ENCODE measurements at regions not wholly inside any gene's neighbourhood (a gene's known extent, or its start where the extent isn't known, plus 50 kb on each side); places are given as distances from the start of the nearest gene placed in this dataset.
"Not testable (repeated sequence)": the region's sequence is repeated elsewhere in the genome, so short reads cannot be mapped to it uniquely, and the experiment has no call there.

DNA sequence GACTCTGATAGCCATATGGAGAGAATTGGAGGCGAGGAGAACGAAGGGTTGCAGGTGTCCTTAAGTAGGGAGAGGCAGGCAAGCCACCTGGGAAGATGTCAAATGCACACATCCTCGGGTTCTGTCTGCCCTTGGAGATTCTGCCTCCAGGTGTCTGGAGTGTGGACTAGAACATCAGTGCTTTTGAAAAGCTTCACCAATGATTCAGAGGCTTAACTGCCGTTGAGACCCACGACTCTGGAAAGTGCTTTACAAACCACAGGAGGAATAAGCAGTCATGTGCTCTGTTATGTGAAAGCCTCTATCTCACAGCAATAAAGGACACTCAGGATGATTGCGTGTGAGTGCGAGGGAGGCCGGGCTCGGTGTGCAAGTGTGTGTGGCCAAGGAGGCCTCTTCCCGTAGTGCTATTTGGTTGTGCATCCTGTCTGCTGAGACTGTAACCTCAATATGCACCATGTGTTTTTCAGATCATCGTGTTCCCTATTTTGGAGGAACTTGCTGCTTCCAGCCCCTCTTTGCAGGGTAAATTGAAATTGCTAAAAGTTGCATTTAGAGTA, 100.9 kb downstream of the TBC1D26 start:
- not testable (repeated sequence) for H3K79me2 ChIP-seq (ENCODE audit: low read length); H3K9ac ChIP-seq (ENCODE audit: low read length); H3K9me3 ChIP-seq (ENCODE audit: insufficient read depth, low read length); H3K4me2 ChIP-seq (ENCODE audit: low read length); H3K27me3 ChIP-seq (ENCODE audit: low read depth, low read length); H3K27ac ChIP-seq (ENCODE audit: low read length); H4K20me1 ChIP-seq (ENCODE audit: insufficient read depth, low read length); H3K36me3 ChIP-seq (replicated peaks; ENCODE audit: low read depth, low read length); H3K4me3 ChIP-seq (ENCODE audit: low read length); H2AFZ ChIP-seq (ENCODE audit: low read depth, low read length)
- peaks cover 17% of the 10 kb centered on the region for H3K4me1 ChIP-seq (ENCODE audit: low read length)

DNA sequence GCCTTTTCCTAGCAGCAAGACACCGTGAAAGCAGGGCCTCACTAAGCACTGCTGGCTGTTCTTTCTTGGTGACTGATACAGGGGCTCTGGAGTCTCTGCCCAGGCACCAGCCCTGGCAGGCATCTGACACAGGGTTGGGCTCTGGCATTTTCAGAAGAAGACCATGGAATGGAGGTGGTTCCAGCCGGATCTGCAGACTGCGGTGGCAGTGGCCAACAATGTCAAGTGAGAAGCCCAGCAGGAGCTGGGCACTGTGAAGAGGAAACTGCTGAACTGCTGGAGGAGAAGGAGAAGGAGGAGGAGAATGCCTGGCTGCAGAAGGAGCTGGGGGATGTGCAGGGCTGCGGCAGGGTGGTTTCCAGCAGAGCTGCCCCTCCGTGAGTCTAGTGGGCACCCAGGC, 101.8 kb downstream of the TBC1D26 start:
- H3K27ac ChIP-seq (ENCODE audit: low read length); H4K20me1 ChIP-seq (ENCODE audit: insufficient read depth, low read length); H3K9me3 ChIP-seq (ENCODE audit: insufficient read depth, low read length); H3K36me3 ChIP-seq (replicated peaks; ENCODE audit: low read depth, low read length); H2AFZ ChIP-seq (ENCODE audit: low read depth, low read length); H3K4me3 ChIP-seq (ENCODE audit: low read length); H3K27me3 ChIP-seq (ENCODE audit: low read depth, low read length); H3K79me2 ChIP-seq (ENCODE audit: low read length); H3K4me2 ChIP-seq (ENCODE audit: low read length); H3K9ac ChIP-seq (ENCODE audit: low read length): not testable (repeated sequence)
- peaks cover 17% of the 10 kb centered on the region for H3K4me1 ChIP-seq (ENCODE audit: low read length)

DNA sequence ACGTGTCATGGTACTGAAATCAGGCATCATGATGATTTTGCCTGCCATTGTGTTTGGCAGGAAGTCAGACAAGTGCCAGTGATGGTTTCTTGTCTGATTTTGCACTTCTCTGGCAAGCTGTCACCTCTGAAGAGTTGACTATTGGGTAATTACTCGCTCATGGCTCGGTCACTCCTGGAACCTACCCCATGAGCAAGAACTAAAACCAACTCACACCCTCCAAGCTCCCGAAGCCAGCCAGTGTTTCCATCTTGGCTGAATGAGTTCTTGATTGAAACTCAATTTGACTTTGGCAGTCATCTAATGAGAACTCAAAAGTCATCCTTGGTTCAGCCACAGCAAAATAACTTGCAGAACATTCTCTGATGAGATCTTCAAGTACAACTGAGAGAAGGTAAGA, 103.4 kb downstream of the TBC1D26 start:
- not testable (repeated sequence) for H3K9me3 ChIP-seq (ENCODE audit: insufficient read depth, low read length); H3K27me3 ChIP-seq (ENCODE audit: low read depth, low read length); H4K20me1 ChIP-seq (ENCODE audit: insufficient read depth, low read length); H2AFZ ChIP-seq (ENCODE audit: low read depth, low read length); H3K9ac ChIP-seq (ENCODE audit: low read length); H3K36me3 ChIP-seq (replicated peaks; ENCODE audit: low read depth, low read length); H3K79me2 ChIP-seq (ENCODE audit: low read length); H3K4me3 ChIP-seq (ENCODE audit: low read length); H3K27ac ChIP-seq (ENCODE audit: low read length); H3K4me2 ChIP-seq (ENCODE audit: low read length)
- peaks cover 17% of the 10 kb centered on the region for H3K4me1 ChIP-seq (ENCODE audit: low read length)

DNA sequence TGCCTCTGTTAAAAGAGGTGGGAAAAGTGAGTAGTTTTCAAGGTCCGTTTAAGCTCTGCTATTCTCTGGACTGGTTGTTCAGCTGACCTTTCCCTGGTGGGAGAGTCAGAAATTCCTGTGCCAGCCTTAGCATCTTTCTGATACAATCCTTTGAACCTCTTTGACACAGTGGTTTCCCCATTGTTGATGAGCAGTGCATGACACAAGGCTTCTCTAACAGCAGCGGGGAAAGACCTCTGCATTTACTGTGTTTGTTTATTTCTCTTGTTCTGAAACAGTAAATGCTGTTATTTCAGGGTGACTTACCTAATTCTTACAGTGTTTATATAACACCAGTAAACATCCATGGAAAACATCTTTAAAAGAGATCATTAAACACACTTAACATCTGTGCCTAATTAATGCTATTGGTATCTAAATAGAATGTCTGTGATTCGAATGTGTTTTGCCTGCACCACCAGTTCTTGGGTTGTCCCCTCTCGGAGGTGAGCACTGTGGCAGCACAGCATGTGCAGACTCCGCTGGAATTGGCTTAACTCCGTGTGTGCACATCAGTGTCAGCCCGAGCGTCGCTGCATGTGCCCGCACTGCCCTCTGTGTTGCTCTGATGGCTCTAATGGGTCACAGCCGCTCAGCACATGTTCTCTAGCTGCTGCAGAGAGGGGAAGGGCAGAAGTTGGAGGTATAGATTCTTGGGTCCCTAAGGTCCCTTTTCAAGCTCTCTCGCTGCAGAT, 104.3 kb downstream of the TBC1D26 start:
- H3K36me3 ChIP-seq (replicated peaks; ENCODE audit: low read depth, low read length); H2AFZ ChIP-seq (ENCODE audit: low read depth, low read length); H3K9me3 ChIP-seq (ENCODE audit: insufficient read depth, low read length): not testable (repeated sequence)

DNA sequence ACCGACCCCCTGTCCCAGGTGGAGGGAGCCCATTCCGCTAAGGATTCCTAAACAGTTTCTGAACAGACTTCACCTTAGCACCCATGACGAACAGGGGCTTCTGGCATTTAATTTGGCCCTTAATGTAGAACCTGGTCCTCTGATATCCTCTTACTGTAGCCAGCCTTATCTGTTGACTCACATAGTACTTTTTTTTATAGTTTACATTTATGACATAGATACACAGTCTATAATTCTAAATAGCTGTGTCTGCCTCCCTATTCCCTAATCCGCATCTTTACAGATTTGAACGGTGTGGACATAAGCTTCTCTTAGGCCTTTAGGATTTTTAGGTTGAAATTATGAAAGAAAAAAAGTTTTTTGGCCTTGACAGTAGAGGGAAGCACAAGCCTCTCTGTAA, 104.9 kb downstream of the TBC1D26 start:
- H3K4me2 ChIP-seq (ENCODE audit: low read length); H3K36me3 ChIP-seq (replicated peaks; ENCODE audit: low read depth, low read length); H2AFZ ChIP-seq (ENCODE audit: low read depth, low read length); H4K20me1 ChIP-seq (ENCODE audit: insufficient read depth, low read length); H3K9me3 ChIP-seq (ENCODE audit: insufficient read depth, low read length); H3K9ac ChIP-seq (ENCODE audit: low read length); H3K4me3 ChIP-seq (ENCODE audit: low read length); H3K27ac ChIP-seq (ENCODE audit: low read length); H3K4me1 ChIP-seq (ENCODE audit: low read length); H3K27me3 ChIP-seq (ENCODE audit: low read depth, low read length); H3K79me2 ChIP-seq (ENCODE audit: low read length): not testable (repeated sequence)

More for the DNA sequence above, 104.3 kb downstream of the TBC1D26 start:
- peaks cover 13% of the 10 kb centered on the region for H3K4me1 ChIP-seq (ENCODE audit: low read length)
- not testable (repeated sequence) for H3K4me3 ChIP-seq (ENCODE audit: low read length); H3K27ac ChIP-seq (ENCODE audit: low read length); H3K9ac ChIP-seq (ENCODE audit: low read length); H3K4me2 ChIP-seq (ENCODE audit: low read length); H3K27me3 ChIP-seq (ENCODE audit: low read depth, low read length); H3K79me2 ChIP-seq (ENCODE audit: low read length); H4K20me1 ChIP-seq (ENCODE audit: insufficient read depth, low read length)

DNA sequence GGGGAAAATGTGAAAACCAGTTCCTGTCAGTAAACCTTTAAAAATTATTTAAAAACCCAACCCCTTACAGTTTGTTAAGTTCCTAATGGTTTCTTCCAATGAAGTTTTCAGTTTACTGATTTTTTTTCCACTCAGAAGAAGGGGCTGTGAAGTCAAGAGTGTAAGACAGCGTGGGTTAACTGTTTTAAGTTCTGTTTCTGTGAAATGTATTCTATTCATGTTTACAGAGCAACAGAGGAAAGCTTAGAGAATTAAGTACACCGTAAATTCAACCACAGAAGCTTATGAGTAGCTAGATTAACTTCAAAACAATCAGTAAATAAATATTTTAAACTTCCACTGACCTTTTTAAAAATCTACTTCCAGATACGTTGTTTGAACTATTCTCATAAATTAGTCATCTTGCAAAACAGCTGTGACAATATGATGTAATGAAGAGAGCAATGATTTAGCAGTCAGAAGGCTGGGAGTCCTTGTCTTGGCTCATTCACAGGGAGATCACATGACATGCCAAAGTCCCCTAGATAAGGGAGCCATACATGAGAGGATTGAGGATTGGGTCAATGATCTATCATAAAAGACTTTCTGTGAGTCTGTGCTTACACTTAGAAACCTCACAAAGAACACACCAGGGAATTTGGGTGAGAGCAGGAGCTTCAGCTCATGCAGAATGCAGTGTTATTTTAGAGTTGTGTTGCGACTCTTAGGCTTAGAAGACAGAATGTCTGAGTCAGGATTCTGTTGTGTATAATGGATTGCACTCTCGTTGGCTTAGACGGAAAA, 97.3 kb upstream of the ADORA2B start:
- H3K27me3 ChIP-seq (ENCODE audit: low read depth, low read length); H3K79me2 ChIP-seq (ENCODE audit: low read length); H3K9me3 ChIP-seq (ENCODE audit: insufficient read depth, low read length); H3K9ac ChIP-seq (ENCODE audit: low read length); H4K20me1 ChIP-seq (ENCODE audit: insufficient read depth, low read length); H3K4me3 ChIP-seq (ENCODE audit: low read length); H3K27ac ChIP-seq (ENCODE audit: low read length); H3K4me1 ChIP-seq (ENCODE audit: low read length); H2AFZ ChIP-seq (ENCODE audit: low read depth, low read length); H3K36me3 ChIP-seq (replicated peaks; ENCODE audit: low read depth, low read length); H3K4me2 ChIP-seq (ENCODE audit: low read length): not testable (repeated sequence)

DNA sequence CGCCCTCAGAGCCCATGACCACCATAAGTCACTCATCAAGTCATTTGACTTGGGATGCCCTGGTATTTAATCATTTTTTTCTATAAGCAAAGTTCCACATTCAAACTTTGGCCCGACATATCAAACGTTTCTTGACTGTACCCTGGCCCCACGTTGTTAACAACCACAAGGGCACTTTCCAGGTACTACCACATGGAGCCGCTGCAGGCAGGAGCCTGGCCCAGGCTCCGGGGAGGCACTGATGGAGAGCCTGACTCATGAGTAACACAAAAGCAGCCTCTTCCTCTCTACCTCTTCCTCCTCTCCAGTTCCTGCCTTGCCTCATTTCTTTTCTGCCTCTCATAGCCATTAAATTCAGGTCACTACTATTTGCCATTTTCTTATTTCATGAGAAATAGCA, 95.9 kb upstream of the ADORA2B start:
- H3K27ac ChIP-seq (ENCODE audit: low read length); H4K20me1 ChIP-seq (ENCODE audit: insufficient read depth, low read length): not testable (repeated sequence)

DNA sequence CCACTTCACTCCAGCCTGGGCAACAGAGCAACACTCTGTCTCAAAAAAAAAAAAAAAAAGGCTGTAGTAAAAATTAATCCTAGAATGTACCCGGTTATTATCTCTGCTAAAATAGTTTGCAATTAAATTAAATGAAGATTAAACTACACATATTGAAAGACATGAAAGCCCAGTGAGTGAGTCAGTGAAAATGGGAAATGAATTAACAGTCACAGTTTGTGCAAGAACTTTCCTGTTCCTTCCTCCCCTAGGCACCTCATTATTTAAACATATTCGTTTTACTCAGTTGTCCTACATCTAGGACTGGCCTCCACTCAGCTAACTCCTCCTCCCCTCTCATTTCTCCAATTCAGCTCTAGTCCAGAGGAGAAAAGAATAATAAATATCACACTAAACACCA, 94.9 kb upstream of the ADORA2B start:
- not testable (repeated sequence) for H3K36me3 ChIP-seq (replicated peaks; ENCODE audit: low read depth, low read length); H3K79me2 ChIP-seq (ENCODE audit: low read length); H3K27me3 ChIP-seq (ENCODE audit: low read depth, low read length); H3K27ac ChIP-seq (ENCODE audit: low read length); H2AFZ ChIP-seq (ENCODE audit: low read depth, low read length); H3K9ac ChIP-seq (ENCODE audit: low read length); H3K4me2 ChIP-seq (ENCODE audit: low read length); H4K20me1 ChIP-seq (ENCODE audit: insufficient read depth, low read length); H3K4me1 ChIP-seq (ENCODE audit: low read length); H3K4me3 ChIP-seq (ENCODE audit: low read length); H3K9me3 ChIP-seq (ENCODE audit: insufficient read depth, low read length)

More for the DNA sequence above, 95.9 kb upstream of the ADORA2B start:
- H3K27me3 ChIP-seq (ENCODE audit: low read depth, low read length); H2AFZ ChIP-seq (ENCODE audit: low read depth, low read length); H3K9me3 ChIP-seq (ENCODE audit: insufficient read depth, low read length); H3K36me3 ChIP-seq (replicated peaks; ENCODE audit: low read depth, low read length); H3K79me2 ChIP-seq (ENCODE audit: low read length); H3K4me2 ChIP-seq (ENCODE audit: low read length); H3K4me1 ChIP-seq (ENCODE audit: low read length); H3K9ac ChIP-seq (ENCODE audit: low read length); H3K4me3 ChIP-seq (ENCODE audit: low read length): not testable (repeated sequence)
- TF ChIP-seq, protein P1, sequence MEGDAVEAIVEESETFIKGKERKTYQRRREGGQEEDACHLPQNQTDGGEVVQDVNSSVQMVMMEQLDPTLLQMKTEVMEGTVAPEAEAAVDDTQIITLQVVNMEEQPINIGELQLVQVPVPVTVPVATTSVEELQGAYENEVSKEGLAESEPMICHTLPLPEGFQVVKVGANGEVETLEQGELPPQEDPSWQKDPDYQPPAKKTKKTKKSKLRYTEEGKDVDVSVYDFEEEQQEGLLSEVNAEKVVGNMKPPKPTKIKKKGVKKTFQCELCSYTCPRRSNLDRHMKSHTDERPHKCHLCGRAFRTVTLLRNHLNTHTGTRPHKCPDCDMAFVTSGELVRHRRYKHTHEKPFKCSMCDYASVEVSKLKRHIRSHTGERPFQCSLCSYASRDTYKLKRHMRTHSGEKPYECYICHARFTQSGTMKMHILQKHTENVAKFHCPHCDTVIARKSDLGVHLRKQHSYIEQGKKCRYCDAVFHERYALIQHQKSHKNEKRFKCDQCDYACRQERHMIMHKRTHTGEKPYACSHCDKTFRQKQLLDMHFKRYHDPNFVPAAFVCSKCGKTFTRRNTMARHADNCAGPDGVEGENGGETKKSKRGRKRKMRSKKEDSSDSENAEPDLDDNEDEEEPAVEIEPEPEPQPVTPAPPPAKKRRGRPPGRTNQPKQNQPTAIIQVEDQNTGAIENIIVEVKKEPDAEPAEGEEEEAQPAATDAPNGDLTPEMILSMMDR (IDR thresholded peaks at IDR 0.05; ENCODE audit: low read depth, low read length), result peak; percentile 33

All from OCI-LY3 (cell line).